Upper lobe of left lung (tissue), 4 donors: ENCODE measurements at regions not wholly inside any gene's neighbourhood (a gene's known extent, or its start where the extent isn't known, plus 50 kb on each side); places are given as distances from the start of the nearest gene placed in this dataset.

Experiments used
- POLR2A ChIP-seq, 4 donors: fragments of 450-650 bp; IDR thresholded peaks; one replicate each; pipeline ENCODE4 v1.5.1; 2016 to 2017; ENCODE audit warnings: antibody characterized with exemption in 4 of 4, mild to moderate bottlenecking in 2 of 4
- POLR2AphosphoS5 ChIP-seq, 2 donors: sonication (generic); formaldehyde crosslinking; IDR thresholded peaks; one replicate each; pipeline ENCODE4 v1.5.1; 2017; ENCODE audit warnings: antibody characterized with exemption in 2 of 2
- TF ChIP-seq, protein P1 (sequence below), 6 experiments: fragments of 450-650 bp in 4 of 6; fragments of 200-600 bp in 2 of 6; sonication (generic) in 2 of 6; IDR thresholded peaks; one replicate each; pipeline ENCODE4 v1.5.1; 2016 to 2019; ENCODE audit warnings: antibody characterized with exemption in 6 of 6

- TF ChIP-seq, protein P1, sequence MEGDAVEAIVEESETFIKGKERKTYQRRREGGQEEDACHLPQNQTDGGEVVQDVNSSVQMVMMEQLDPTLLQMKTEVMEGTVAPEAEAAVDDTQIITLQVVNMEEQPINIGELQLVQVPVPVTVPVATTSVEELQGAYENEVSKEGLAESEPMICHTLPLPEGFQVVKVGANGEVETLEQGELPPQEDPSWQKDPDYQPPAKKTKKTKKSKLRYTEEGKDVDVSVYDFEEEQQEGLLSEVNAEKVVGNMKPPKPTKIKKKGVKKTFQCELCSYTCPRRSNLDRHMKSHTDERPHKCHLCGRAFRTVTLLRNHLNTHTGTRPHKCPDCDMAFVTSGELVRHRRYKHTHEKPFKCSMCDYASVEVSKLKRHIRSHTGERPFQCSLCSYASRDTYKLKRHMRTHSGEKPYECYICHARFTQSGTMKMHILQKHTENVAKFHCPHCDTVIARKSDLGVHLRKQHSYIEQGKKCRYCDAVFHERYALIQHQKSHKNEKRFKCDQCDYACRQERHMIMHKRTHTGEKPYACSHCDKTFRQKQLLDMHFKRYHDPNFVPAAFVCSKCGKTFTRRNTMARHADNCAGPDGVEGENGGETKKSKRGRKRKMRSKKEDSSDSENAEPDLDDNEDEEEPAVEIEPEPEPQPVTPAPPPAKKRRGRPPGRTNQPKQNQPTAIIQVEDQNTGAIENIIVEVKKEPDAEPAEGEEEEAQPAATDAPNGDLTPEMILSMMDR (IDR thresholded peaks at IDR 0.05) = no peak
- TF ChIP-seq POLR2A (IDR thresholded peaks at IDR 0.05) (no peak), POLR2AphosphoS5 (IDR thresholded peaks at IDR 0.05) (no peak)
Measured at GRCh38 chr2:21561965-21562364, 438.2 kb downstream of the TDRD15 start.
